Gastroesophageal sphincter (tissue), 4 donors: ENCODE measurements at regions not wholly inside any gene's neighbourhood (a gene's known extent, or its start where the extent isn't known, plus 50 kb on each side); places are given as distances from the start of the nearest gene placed in this dataset.

Experiments used
- ATAC-seq: fragments of 150-250 bp; one replicate; pipeline ENCODE4 v1.9.1; 2016; ENCODE audit warnings: mild to moderate bottlenecking, moderate library complexity
- H3K27ac ChIP-seq, 4 donors: fragments of 200-600 bp; sonication (generic) in 3 of 4; 1 replicate in 3 of 4; 2 replicates in 1 of 4; pipeline ENCODE4 v1.5.1; 2016 to 2019
- H3K27me3 ChIP-seq: fragments of 200-600 bp; sonication (generic); one replicate; pipeline ENCODE4 v1.5.1; 2019
- H3K36me3 ChIP-seq, 2 donors: fragments of 200-600 bp; sonication (generic); one replicate each; pipeline ENCODE4 v1.5.1; 2019; ENCODE audit warnings: control low read depth in 1 of 2
- H3K4me1 ChIP-seq, 3 donors: fragments of 200-600 bp; sonication (generic); 1 replicate in 2 of 3; 2 replicates in 1 of 3; pipeline ENCODE4 v1.5.1; 2016 to 2019; ENCODE audit warnings: control low read depth in 2 of 3
- H3K4me3 ChIP-seq, 2 donors: fragments of 200-600 bp; sonication (generic); one replicate each; pipeline ENCODE4 v1.5.1; 2019; ENCODE audit warnings: mild to moderate bottlenecking in 1 of 2, moderate library complexity in 1 of 2
- H3K9me3 ChIP-seq, 3 donors: fragments of 200-600 bp; sonication (generic); one replicate each; pipeline ENCODE4 v1.5.1; 2017 to 2019; ENCODE audit warnings: control low read depth in 2 of 3
- EP300 ChIP-seq: sonication (generic); formaldehyde crosslinking; IDR thresholded peaks from one replicate; pipeline ENCODE4 v1.6.1; 2017; ENCODE audit warnings: antibody characterized with exemption, mild to moderate bottlenecking
- POLR2A ChIP-seq, 2 donors: fragments of 450-650 bp; IDR thresholded peaks; one replicate each; pipeline ENCODE4 v1.6.1; 2017; ENCODE audit warnings: antibody characterized with exemption in 2 of 2, mild to moderate bottlenecking in 2 of 2, moderate library complexity in 1 of 2
- POLR2AphosphoS5 ChIP-seq: sonication (generic); formaldehyde crosslinking; IDR thresholded peaks from one replicate; pipeline ENCODE4 v1.6.1; 2017; ENCODE audit warnings: antibody characterized with exemption
- WGBS, 2 donors: methylation state at CpG; one replicate each; pipeline ENCODE4 v1.1.5; 2018; ENCODE audit warnings: low coverage in 1 of 2; 5-methylcytosine and 5-hydroxymethylcytosine counted together
- small RNA-seq, 4 donors: library from RNA; depleted of rRNA; stranded (forward); fragments of <200 nt; gene quantifications; one replicate each; pipeline ENCODE3, GENCODE V24; 2016
- TF ChIP-seq, protein P1 (sequence below), 4 experiments: fragments of 200-600 bp in 2 of 4; fragments of 450-650 bp in 2 of 4; sonication (generic) in 1 of 4; IDR thresholded peaks; one replicate each; pipeline ENCODE4 v1.5.1; 2017 to 2019; ENCODE audit warnings: antibody characterized with exemption in 4 of 4, mild to moderate bottlenecking in 2 of 4, moderate library complexity in 2 of 4

DNA sequence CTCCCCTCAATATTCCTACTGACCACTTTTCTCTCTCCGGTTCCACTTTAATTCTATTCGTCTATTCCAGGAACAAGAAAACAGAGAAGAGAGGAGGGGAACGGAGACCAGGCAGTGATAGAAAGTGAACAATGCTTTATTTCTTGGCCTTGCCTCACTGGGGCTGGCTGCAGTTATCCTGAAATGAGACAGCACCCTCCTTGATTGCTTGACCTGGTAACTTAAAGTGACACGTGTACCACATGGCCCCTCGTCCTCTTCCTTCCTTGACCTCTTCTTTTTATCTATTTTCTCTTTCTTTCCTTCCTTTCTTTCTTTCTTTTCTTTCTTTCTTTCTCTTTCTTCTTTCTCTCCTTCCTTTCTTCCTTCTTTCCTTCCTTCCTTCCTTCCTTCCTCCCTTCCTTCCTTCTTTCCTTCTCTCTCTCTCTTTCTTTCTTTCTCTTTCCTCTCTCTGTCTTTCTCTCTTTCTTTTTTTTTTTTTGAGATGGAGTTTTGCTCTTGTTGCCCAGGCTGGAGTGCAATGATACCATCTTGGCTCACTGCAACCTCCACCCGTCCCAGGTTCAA lies 52.8 kb upstream of the CLMP start:
- Histone ChIP-seq H3K4me3 (no peak overlapping the region), H3K27ac (no peak overlapping the region), H3K4me1 (peaks cover 5 to 33% (median 15%) of the 10 kb centered on the region in 3 donors), H3K27me3 (no peaks in the 10 kb centered on the region), H3K9me3 (no peaks in the 10 kb centered on the region), H3K36me3 (no peaks in the 10 kb centered on the region)
- WGBS, 2 donors, result 12 to 27% methylated on average over 5 of the region's 6 CpGs
- ATAC-seq, result no peak
- TF ChIP-seq, protein P1, sequence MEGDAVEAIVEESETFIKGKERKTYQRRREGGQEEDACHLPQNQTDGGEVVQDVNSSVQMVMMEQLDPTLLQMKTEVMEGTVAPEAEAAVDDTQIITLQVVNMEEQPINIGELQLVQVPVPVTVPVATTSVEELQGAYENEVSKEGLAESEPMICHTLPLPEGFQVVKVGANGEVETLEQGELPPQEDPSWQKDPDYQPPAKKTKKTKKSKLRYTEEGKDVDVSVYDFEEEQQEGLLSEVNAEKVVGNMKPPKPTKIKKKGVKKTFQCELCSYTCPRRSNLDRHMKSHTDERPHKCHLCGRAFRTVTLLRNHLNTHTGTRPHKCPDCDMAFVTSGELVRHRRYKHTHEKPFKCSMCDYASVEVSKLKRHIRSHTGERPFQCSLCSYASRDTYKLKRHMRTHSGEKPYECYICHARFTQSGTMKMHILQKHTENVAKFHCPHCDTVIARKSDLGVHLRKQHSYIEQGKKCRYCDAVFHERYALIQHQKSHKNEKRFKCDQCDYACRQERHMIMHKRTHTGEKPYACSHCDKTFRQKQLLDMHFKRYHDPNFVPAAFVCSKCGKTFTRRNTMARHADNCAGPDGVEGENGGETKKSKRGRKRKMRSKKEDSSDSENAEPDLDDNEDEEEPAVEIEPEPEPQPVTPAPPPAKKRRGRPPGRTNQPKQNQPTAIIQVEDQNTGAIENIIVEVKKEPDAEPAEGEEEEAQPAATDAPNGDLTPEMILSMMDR (IDR thresholded peaks at IDR 0.05), result no peak
- no peak for TF ChIP-seq POLR2AphosphoS5
- TF ChIP-seq EP300, result no peak
- TF ChIP-seq POLR2A (IDR thresholded peaks at IDR 0.05), result no peak

DNA sequence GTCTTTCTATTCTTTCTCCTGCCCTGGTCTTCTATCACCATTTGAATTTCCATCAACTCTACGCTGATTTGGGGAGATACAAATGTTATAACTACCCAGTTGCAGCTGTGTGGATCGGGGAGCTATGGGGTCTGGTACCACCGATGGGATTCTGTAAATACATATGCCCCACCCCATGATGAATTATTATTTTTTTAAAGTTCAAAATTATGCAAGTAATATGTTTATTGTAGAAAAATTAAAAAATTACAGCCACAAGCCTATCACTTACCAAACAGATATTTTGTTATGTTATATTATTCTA lies 52.4 kb upstream of the CLMP start:
- Histone ChIP-seq H3K36me3 (no peaks in the 10 kb centered on the region), H3K27ac (no peak overlapping the region), H3K9me3 (no peaks in the 10 kb centered on the region), H3K27me3 (no peaks in the 10 kb centered on the region), H3K4me3 (no peak overlapping the region), H3K4me1 (peaks cover 5 to 31% (median 15%) of the 10 kb centered on the region in 3 donors)
- 42 to 53% methylated on average over 3 of the region's 3 CpGs for WGBS, 2 donors
- peak; percentile 6 for ATAC-seq
- TF ChIP-seq POLR2A (IDR thresholded peaks at IDR 0.05) (no peak), EP300 (no peak)
- TF ChIP-seq, protein P1 (IDR thresholded peaks at IDR 0.05), result no peak

DNA sequence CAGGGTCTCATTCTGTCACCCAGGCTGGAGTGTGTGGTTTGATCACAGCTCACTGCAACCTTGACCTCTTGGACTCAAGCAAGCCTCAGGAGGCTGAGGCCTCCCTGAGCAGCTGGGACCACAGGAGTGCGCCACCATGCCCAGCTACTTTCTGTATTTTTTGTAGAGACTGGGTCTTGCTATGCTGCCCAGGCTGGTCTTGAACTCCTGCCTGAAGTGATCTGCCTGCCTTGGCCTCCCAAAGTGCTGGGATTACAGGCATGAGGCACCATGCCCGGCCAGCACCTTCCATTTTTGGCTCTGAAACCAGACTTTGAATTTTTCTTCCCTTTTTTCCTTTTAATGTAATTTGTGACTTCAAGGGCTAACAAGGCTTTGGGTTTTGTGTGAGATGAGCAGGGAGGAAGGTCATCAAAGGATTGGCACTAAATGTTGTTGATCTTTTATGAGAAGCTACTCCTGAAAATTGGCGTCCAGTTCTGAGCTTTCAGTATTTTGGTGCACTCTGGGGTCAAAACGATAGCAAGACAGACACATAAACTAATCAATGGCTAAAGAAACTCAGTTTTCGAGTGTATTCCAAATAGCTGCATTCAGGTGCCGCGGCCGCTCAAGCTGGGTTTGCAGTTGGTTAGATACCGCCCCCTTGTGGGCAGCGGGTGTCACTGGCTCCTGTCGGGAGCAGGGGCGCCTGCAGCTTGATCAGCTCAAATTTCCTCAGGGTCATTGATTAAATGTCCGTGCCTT lies 51.9 kb upstream of the CLMP start:
- Histone ChIP-seq H3K9me3 (no peaks in the 10 kb centered on the region), H3K36me3 (no peaks in the 10 kb centered on the region), H3K27me3 (no peaks in the 10 kb centered on the region), H3K27ac (no peak overlapping the region), H3K4me3 (peak overlapping the region in 1 of 2 donors; percentile 20), H3K4me1 (peaks cover 4 to 26% (median 15%) of the 10 kb centered on the region in 3 donors)
- 0% methylated on average over 11 of the region's 13 CpGs for WGBS, 2 donors
- ATAC-seq, result peak; percentile 74
- TF ChIP-seq, protein P1 (IDR thresholded peaks at IDR 0.05), result peak; percentile 92 to 98 (median 96)
- no peak for TF ChIP-seq EP300

DNA sequence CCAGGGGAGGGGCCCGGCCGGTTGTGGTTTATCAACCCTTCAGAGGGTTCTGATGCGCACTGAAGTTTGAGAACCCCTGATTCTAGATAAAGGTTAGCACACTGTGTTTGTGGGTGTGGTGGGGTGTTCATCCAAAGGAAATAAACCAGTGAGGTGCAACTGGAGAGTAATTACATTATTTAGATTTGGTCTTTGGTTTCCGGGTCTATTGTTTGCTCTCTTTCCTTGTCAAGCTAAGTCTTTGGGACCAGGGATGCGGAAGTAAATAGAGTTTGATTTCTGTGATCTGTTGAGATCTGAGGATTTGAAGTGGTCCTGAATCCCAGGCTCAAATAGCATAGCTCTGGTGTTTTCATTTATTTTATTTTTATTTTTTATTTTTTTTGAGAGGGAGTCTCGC lies 50.5 kb upstream of the CLMP start:
- no peaks in the 10 kb centered on the region for H3K36me3 ChIP-seq
- no peak overlapping the region for H3K4me3 ChIP-seq
- H3K9me3 ChIP-seq, result no peaks in the 10 kb centered on the region
- no peaks in the 10 kb centered on the region for H3K27me3 ChIP-seq
- peaks cover 0 to 14% (median 5%) of the 10 kb centered on the region in 3 donors for H3K4me1 ChIP-seq
- 88 to 94% methylated on average over 5 to 6 of the region's 6 CpGs for WGBS, 2 donors
- no peak for TF ChIP-seq POLR2AphosphoS5
- no peak for TF ChIP-seq POLR2A (IDR thresholded peaks at IDR 0.05)
- TF ChIP-seq, protein P1 (IDR thresholded peaks at IDR 0.05), result no peak
- no peak for TF ChIP-seq EP300
- no peak for ATAC-seq
- no peak overlapping the region for H3K27ac ChIP-seq

Small RNA genes lying in the stretch of these regions (small RNA-seq; reads per million reads assigned to genes)
- gene RF00096, result 0 reads per million in 4 donors
